ENCODE measurements at regions not wholly inside any gene's neighbourhood (a gene's known extent, or its start where the extent isn't known, plus 50 kb on each side); places are given as distances from the start of the nearest gene placed in this dataset.

DNA sequence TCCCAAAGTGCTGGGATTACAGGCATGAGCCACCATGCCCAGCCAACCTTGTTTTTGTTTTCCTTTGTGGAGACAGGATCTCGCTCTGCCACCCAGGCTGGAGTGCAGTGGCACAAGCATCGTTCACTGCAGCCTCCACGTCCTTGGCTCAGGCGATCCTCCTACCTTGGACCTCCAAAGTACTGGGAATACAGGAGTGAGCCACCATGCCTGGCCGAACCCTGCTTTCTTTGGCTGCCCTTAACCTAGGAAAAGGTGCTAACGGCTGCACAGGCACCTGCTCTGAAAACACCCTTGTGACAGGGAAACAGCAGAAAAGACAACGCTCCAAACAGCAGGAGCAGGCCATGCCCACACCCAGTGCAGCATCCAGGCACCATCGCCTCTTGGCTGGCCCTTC lies 71.9 kb downstream of the OAT start:
- no peak for DNase-seq (ENCODE audit: low spot score)

DNA sequence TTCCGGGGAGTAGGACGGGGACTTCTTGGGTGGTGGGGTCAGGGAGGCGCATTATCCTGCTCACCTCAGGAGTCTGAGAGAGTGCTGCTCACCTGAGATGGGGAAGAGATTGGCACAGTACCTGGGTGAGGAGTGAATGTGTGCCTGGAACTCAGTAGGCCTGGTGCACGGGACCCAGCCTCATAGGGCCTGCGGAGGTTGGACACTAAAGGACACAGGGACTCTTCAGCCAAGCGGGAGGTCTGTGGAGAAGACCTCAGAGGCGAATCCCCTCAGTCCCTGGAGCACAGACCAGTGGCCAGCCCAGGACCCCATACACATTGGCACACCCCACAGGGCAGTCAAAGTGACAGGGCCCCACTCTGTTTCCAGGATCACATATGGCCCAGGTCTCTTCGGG lies 73.2 kb downstream of the OAT start:
- DNase-seq (ENCODE audit: low spot score), result no peak

GRCh38 chr10:124344931-124345330 lies 73.8 kb downstream of the OAT start:
- DNase-seq (ENCODE audit: low spot score), result no peak

GRCh38 chr10:124344266-124344590 lies 74.5 kb downstream of the OAT start:
- DNase-seq (ENCODE audit: low spot score), result no peak

GRCh38 chr10:124343351-124344265 lies 75.1 kb downstream of the OAT start:
- no peak for DNase-seq (ENCODE audit: low spot score)

- DNase-seq (ENCODE audit: low spot score), result no peak
Measured at GRCh38 chr10:124342821-124343170, 75.9 kb downstream of the OAT start.

GRCh38 chr10:124342136-124342820 lies 76.4 kb downstream of the OAT start:
- DNase-seq (ENCODE audit: low spot score), result no peak

- DNase-seq (ENCODE audit: low spot score), result no peak
Measured at GRCh38 chr10:124341768-124342135, 77.0 kb downstream of the OAT start.

DNA sequence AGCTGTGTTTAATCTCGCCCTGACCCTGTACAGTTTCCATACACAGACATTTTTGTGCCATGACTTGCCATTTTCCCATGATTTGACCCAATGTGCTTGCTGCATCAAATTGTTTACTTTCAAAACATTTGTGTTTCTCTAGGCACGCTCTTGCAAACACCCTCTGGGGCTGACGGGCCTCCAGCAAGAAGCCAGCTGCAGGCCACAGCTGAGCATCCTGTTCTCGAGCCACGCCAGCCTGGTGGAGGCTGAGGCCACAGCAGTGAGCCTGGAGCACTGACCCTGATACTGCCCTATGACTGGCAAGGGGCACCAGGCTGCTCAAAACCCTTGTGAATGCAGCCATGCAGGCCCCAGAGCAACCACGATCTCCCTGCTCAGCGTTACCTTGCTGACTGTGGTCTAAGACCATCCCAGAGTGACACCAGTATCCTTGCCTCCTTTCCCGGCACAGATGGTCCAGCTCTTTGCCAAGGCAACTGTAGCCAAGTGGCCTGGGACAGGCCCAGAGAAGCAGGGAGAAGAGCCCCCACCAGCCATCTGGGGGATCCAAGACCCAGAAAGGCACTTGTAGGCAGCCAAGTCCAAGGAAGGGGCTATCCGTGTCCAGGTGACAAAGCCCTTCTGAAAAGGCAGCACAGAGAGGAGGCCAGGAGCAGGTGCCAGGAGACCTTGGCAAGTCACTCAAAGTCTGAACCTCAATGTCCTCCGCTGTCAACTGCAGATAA lies 78.5 kb downstream of the OAT start:
- no peak for DNase-seq (ENCODE audit: low spot score)

GRCh38 chr10:124339119-124340032 lies 79.3 kb downstream of the OAT start:
- no peak for DNase-seq (ENCODE audit: low spot score)

GRCh38 chr10:124338276-124338925 lies 80.3 kb downstream of the OAT start:
- DNase-seq (ENCODE audit: low spot score), result no peak

- no peak for DNase-seq (ENCODE audit: low spot score)
Measured at GRCh38 chr10:124336186-124336585, 82.5 kb downstream of the OAT start.

- no peak for DNase-seq (ENCODE audit: low spot score)
Measured at GRCh38 chr10:124333931-124334330, 84.8 kb downstream of the OAT start.

- DNase-seq (ENCODE audit: low spot score), result no peak
Measured at GRCh38 chr10:124332426-124332825, 86.3 kb downstream of the OAT start.

DNA sequence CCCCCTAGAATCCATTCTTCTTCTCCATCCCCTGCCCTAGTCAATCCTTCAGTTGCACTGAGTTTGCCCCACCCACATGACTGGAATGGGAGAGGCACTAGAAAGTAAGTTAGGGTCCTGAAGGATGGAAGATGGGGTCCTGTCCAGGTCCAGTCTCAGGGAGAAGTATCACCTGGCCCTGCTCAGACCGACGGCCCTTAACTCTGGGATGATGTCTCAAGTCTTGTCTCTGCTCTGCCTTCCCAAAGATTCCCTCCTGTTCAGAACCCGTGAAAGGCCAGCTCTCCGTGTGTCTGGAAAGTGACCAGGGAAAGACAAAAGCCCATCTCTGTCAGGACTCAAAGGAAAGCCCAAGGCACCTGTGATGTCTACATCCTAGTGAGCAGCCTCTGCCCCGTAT lies 88.8 kb downstream of the OAT start:
- no peak for DNase-seq (ENCODE audit: low spot score)

GRCh38 chr10:124329362-124329761 lies 89.4 kb downstream of the OAT start:
- DNase-seq (ENCODE audit: low spot score), result no peak

GRCh38 chr10:124328477-124329220 lies 90.1 kb downstream of the OAT start:
- DNase-seq (ENCODE audit: low spot score), result no peak

DNA sequence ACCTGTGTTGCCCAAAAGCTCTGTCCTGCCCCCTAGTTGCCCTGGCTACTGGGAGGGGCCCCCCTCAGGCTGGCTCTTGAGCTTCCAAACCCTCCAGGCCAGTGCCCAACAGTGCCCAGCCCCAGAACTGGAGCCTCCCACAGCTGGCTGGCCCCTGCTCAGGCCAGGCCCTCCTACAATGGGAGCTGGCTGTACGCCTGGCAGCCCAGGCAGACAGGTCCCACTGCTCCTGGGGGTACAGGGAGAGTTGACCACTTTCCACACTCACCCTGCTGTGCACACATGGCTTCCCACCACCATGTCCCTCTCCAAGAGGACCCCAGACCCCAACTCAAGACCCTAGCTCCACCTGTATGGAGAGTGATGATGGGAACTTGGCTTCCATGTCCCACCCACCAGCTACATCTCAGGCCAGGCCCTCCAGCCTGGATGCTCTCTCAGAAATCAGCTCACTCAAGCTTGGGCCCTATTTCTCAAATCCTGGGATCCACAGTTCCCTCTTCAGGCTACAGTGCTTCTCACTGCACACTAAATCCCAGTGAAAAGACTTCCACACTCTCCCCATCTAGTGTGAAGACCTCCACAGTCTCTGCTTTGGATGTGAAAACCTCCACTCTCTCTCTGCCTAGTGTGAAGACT lies 92.6 kb downstream of the OAT start:
- no peak for DNase-seq (ENCODE audit: low spot score)

DNA sequence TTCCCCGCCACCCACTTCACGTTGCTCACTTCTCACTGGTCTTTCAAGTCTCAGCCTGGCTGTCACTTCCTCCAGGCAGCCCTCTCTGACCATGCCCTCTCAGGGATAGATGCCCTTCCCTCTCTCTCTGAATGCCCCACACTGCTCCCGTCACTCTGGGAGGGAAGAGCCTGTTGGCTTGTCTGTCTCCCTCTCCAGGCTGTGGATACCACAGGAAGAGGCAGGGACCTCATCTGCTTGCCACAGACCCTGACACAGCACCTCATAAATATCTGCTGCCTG lies 93.1 kb downstream of the OAT start:
- DNase-seq (ENCODE audit: low spot score), result no peak

GRCh38 chr10:124324856-124325632 lies 93.7 kb downstream of the OAT start:
- no peak for DNase-seq (ENCODE audit: low spot score)

All from HuH-7.5 (cell line).